ENCODE measurements at regions not wholly inside any gene's neighbourhood (a gene's known extent, or its start where the extent isn't known, plus 50 kb on each side); places are given as distances from the start of the nearest gene placed in this dataset.

DNA sequence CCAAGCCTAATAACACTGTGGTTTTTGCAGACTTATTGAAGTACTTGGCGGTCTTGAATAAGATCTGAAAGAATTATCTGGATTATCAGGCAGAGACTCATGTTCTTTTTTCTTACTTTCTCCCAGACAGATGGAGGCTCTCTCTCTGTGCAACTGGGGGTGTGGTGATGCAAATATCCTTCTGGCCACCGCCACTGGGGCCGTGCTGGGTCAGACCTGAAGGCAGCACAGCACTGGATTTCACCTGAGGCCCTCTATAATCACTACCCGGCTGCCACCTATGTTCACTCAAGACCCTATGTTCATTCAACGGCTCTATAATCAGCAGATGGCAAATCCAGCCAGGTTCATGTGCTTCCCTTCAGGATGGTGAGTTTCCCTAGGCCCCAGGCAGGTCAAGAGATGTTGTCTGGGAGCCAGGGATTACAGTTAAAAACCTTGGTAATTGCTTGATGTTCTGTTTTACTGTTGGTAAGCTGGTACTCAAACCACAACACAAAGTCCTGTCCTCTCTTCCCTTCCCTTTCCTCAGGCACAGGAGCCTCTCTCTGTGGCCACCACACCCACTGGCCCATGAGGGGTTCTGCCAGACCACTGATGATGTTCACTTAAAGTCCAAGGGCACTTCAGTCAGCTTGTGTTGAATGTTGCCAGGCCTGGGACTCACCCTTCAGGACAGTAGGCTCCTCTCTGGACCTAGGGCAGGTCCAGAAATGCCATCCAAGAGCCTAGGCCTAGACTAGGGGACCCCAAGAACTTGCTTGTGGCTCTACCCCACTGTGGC lies 205.3 kb upstream of the GCFC2 start:
- no peaks in the 10 kb centered on the region for H3K4me1 ChIP-seq (ENCODE audit: insufficient read depth, low read length)
- no peaks in the 10 kb centered on the region for H4K20me1 ChIP-seq (ENCODE audit: insufficient read depth, low read length)
- TF ChIP-seq, protein P1, sequence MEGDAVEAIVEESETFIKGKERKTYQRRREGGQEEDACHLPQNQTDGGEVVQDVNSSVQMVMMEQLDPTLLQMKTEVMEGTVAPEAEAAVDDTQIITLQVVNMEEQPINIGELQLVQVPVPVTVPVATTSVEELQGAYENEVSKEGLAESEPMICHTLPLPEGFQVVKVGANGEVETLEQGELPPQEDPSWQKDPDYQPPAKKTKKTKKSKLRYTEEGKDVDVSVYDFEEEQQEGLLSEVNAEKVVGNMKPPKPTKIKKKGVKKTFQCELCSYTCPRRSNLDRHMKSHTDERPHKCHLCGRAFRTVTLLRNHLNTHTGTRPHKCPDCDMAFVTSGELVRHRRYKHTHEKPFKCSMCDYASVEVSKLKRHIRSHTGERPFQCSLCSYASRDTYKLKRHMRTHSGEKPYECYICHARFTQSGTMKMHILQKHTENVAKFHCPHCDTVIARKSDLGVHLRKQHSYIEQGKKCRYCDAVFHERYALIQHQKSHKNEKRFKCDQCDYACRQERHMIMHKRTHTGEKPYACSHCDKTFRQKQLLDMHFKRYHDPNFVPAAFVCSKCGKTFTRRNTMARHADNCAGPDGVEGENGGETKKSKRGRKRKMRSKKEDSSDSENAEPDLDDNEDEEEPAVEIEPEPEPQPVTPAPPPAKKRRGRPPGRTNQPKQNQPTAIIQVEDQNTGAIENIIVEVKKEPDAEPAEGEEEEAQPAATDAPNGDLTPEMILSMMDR (IDR thresholded peaks at IDR 0.05; ENCODE audit: borderline replicate concordance, extremely low read depth, low read length, poor library complexity, severe bottlenecking): no peak
- no peak for TF ChIP-seq EZH2 (IDR thresholded peaks at IDR 0.05; ENCODE audit: borderline replicate concordance, low read depth, low read length, severe bottlenecking)
- no peaks in the 10 kb centered on the region for H3K27me3 ChIP-seq (ENCODE audit: insufficient read depth, low read length, poor library complexity)
- H3K79me2 ChIP-seq (ENCODE audit: insufficient read depth, low read length): no peaks in the 10 kb centered on the region
- no peaks in the 10 kb centered on the region for H3K9me3 ChIP-seq (ENCODE audit: insufficient read depth, low read length, severe bottlenecking)
- DNase-seq (no peak), ATAC-seq (ENCODE audit: insufficient read depth, low read depth) (no peak)
- no peak overlapping the region for H3K4me3 ChIP-seq (ENCODE audit: low read depth in 1 of 2, low read length in 2 of 2)
- no peak overlapping the region for H3K27ac ChIP-seq (ENCODE audit: low read length)
- H2AFZ ChIP-seq (ENCODE audit: low read depth, low read length): no peak overlapping the region
- no peak overlapping the region for H3K4me2 ChIP-seq (ENCODE audit: insufficient read depth, low read length)
- no peaks in the 10 kb centered on the region for H3K36me3 ChIP-seq (ENCODE audit: insufficient read depth, low read length)
- H3K9ac ChIP-seq (ENCODE audit: low read depth, low read length): no peak overlapping the region

GRCh38 chr2:75896779-75897366 lies 186.2 kb upstream of the GCFC2 start:
- no peak overlapping the region for H3K4me3 ChIP-seq (ENCODE audit: low read depth in 1 of 2, low read length in 2 of 2)
- H3K9ac ChIP-seq (ENCODE audit: low read depth, low read length): no peak overlapping the region
- 0 out of 2 replicates have a peak overlapping the region, but pooled peaks have one; percentile 17 for H2AFZ ChIP-seq (ENCODE audit: low read depth, low read length)
- ATAC-seq (ENCODE audit: insufficient read depth, low read depth) (peak; percentile 72), DNase-seq (peak; percentile 33)
- TF ChIP-seq, protein P1 (IDR thresholded peaks at IDR 0.05; ENCODE audit: borderline replicate concordance, extremely low read depth, low read length, poor library complexity, severe bottlenecking): peak; percentile 72
- no peak for TF ChIP-seq EZH2 (IDR thresholded peaks at IDR 0.05; ENCODE audit: borderline replicate concordance, low read depth, low read length, severe bottlenecking)
- no peaks in the 10 kb centered on the region for H3K4me1 ChIP-seq (ENCODE audit: insufficient read depth, low read length)
- no peak overlapping the region for H3K4me2 ChIP-seq (ENCODE audit: insufficient read depth, low read length)
- H4K20me1 ChIP-seq (ENCODE audit: insufficient read depth, low read length): no peaks in the 10 kb centered on the region
- H3K27me3 ChIP-seq (ENCODE audit: insufficient read depth, low read length, poor library complexity): no peaks in the 10 kb centered on the region
- H3K27ac ChIP-seq (ENCODE audit: low read length): no peak overlapping the region
- H3K79me2 ChIP-seq (ENCODE audit: insufficient read depth, low read length): no peaks in the 10 kb centered on the region
- H3K9me3 ChIP-seq (ENCODE audit: insufficient read depth, low read length, severe bottlenecking): no peaks in the 10 kb centered on the region
- H3K36me3 ChIP-seq (ENCODE audit: insufficient read depth, low read length): no peaks in the 10 kb centered on the region

DNA sequence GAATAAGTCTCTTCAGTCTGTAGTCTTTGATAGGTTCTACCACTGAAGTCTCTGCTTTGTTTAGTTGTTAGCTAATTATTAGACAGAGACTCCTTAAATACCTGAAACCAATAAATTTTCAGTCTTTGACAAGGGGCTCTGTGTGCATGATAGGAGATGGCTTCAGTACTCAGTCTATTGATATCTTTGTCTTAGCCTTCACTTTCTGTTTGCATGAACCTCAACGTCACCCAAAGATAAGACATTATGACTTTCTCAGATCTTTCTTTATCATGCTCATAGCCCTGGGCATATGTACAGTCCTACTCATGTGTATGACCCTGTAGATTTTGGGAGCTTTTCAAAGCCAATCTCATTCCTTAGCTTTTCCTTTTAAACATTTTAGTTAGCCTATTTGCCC lies 183.5 kb upstream of the GCFC2 start:
- Histone ChIP-seq H3K4me2 (ENCODE audit: insufficient read depth, low read length) (no peak overlapping the region), H3K36me3 (ENCODE audit: insufficient read depth, low read length) (no peaks in the 10 kb centered on the region), H3K27me3 (ENCODE audit: insufficient read depth, low read length, poor library complexity) (no peaks in the 10 kb centered on the region), H3K4me1 (ENCODE audit: insufficient read depth, low read length) (no peaks in the 10 kb centered on the region), H3K9me3 (ENCODE audit: insufficient read depth, low read length, severe bottlenecking) (no peaks in the 10 kb centered on the region), H3K9ac (ENCODE audit: low read depth, low read length) (no peak overlapping the region), H3K4me3 (ENCODE audit: low read depth in 1 of 2, low read length in 2 of 2) (no peak overlapping the region), H3K27ac (ENCODE audit: low read length) (no peak overlapping the region), H2AFZ (ENCODE audit: low read depth, low read length) (no peak overlapping the region), H3K79me2 (ENCODE audit: insufficient read depth, low read length) (no peaks in the 10 kb centered on the region), H4K20me1 (ENCODE audit: insufficient read depth, low read length) (no peaks in the 10 kb centered on the region)
- ATAC-seq (ENCODE audit: insufficient read depth, low read depth) (no peak), DNase-seq (no peak)
- no peak for TF ChIP-seq EZH2 (IDR thresholded peaks at IDR 0.05; ENCODE audit: borderline replicate concordance, low read depth, low read length, severe bottlenecking)
- TF ChIP-seq, protein P1 (IDR thresholded peaks at IDR 0.05; ENCODE audit: borderline replicate concordance, extremely low read depth, low read length, poor library complexity, severe bottlenecking): no peak
